Body of pancreas (tissue), 4 donors: ENCODE measurements at regions not wholly inside any gene's neighbourhood (a gene's known extent, or its start where the extent isn't known, plus 50 kb on each side); places are given as distances from the start of the nearest gene placed in this dataset.

Source experiments
- ATAC-seq: fragments of 150-250 bp; one replicate; pipeline ENCODE4 v1.9.1; 2016
- DNase-seq, 4 donors: peaks; one replicate each; pipeline ENCODE4 v3.0.0-alpha.2; 2019
- H3K27ac ChIP-seq, 4 donors: fragments of 200-600 bp; sonication (generic); 1 replicate in 3 of 4; 2 replicates in 1 of 4; pipeline versions ENCODE4 v1.5.1 to v1.6.1; 2016 to 2019; ENCODE audit warnings: mild to moderate bottlenecking in 1 of 4, mixed read lengths in 1 of 4, moderate library complexity in 1 of 4
- H3K27me3 ChIP-seq, 2 donors: fragments of 200-600 bp; sonication (generic); one replicate each; pipeline ENCODE4 v1.6.0; 2016; ENCODE audit warnings: mild to moderate bottlenecking in 1 of 2
- H3K36me3 ChIP-seq, 2 donors: fragments of 200-600 bp; sonication (generic); replicated peaks in 1 of 2; 2 replicates each; pipeline ENCODE4 v1.5.1; 2016; ENCODE audit warnings: low read depth in 2 of 2; ENCODE audit not compliant: insufficient read depth in 1 of 2
- H3K4me1 ChIP-seq: fragments of 200-600 bp; sonication (generic); one replicate; pipeline ENCODE4 v1.6.0; 2016
- H3K4me3 ChIP-seq, 2 donors: fragments of 200-600 bp; sonication (generic); 1 replicate in 1 of 2; 2 replicates in 1 of 2; pipeline ENCODE4 v1.5.1; 2016 to 2019
- H3K9me3 ChIP-seq, 3 donors: fragments of 200-600 bp; sonication (generic); 1 replicate in 2 of 3; 2 replicates in 1 of 3; pipeline ENCODE4 v1.5.1; 2016
- POLR2A ChIP-seq, 3 donors: fragments of 450-650 bp; IDR thresholded peaks; one replicate each; pipeline ENCODE4 v1.6.1; 2016; ENCODE audit warnings: antibody characterized with exemption in 3 of 3, mild to moderate bottlenecking in 2 of 3
- whole genome bisulfite sequencing, 2 donors: methylation state at CpG; one replicate each; pipeline ENCODE4 v1.1.5; 2017; 5-methylcytosine and 5-hydroxymethylcytosine counted together
- intact Hi-C: fragments of 100-400 bp; cut with DNase I; formaldehyde crosslinking; loops from one replicate; pipeline ENCODE4 v1.15.1; 2023
- TF ChIP-seq, protein P1 (sequence below), 7 experiments: fragments of 450-650 bp in 4 of 7; fragments of 200-600 bp in 3 of 7; sonication (generic) in 3 of 7; IDR thresholded peaks; one replicate each; pipeline ENCODE4 v1.5.1; 2016 to 2019; ENCODE audit warnings: antibody characterized with exemption in 7 of 7

DNA sequence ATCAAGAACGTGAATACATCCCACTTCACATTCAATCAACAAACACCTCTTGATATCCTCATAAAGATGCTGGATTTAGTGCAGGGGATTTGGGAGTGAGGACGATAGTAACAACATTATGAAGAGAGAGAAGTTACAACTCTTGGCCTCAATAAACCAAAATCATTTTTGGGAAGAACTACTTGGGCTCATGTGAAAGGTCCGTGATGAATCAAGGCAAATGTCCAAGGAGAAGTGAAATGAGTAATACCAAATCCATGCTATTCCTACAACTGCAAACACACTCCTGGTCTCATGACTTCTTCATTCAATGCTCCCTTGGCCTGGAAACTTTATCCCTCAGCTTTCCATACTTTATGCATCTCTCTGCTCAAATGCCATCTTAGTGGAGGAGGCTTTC, 162.0 kb upstream of the LMNTD1 start:
- Histone ChIP-seq H3K4me1 (no peaks in the 10 kb centered on the region), H3K4me3 (no peak overlapping the region), H3K27me3 (no peaks in the 10 kb centered on the region), H3K27ac (no peak overlapping the region), H3K9me3 (no peaks in the 10 kb centered on the region), H3K36me3 (no peaks in the 10 kb centered on the region)
- intact Hi-C loops, result no loop called here
- no peak for DNase-seq
- TF ChIP-seq, protein P1, sequence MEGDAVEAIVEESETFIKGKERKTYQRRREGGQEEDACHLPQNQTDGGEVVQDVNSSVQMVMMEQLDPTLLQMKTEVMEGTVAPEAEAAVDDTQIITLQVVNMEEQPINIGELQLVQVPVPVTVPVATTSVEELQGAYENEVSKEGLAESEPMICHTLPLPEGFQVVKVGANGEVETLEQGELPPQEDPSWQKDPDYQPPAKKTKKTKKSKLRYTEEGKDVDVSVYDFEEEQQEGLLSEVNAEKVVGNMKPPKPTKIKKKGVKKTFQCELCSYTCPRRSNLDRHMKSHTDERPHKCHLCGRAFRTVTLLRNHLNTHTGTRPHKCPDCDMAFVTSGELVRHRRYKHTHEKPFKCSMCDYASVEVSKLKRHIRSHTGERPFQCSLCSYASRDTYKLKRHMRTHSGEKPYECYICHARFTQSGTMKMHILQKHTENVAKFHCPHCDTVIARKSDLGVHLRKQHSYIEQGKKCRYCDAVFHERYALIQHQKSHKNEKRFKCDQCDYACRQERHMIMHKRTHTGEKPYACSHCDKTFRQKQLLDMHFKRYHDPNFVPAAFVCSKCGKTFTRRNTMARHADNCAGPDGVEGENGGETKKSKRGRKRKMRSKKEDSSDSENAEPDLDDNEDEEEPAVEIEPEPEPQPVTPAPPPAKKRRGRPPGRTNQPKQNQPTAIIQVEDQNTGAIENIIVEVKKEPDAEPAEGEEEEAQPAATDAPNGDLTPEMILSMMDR (IDR thresholded peaks at IDR 0.05), result no peak
- TF ChIP-seq POLR2A (IDR thresholded peaks at IDR 0.05), result no peak
- ATAC-seq, result no peak
- 69 to 75% methylated on average over 3 of the region's 3 CpGs for WGBS, 2 donors

DNA sequence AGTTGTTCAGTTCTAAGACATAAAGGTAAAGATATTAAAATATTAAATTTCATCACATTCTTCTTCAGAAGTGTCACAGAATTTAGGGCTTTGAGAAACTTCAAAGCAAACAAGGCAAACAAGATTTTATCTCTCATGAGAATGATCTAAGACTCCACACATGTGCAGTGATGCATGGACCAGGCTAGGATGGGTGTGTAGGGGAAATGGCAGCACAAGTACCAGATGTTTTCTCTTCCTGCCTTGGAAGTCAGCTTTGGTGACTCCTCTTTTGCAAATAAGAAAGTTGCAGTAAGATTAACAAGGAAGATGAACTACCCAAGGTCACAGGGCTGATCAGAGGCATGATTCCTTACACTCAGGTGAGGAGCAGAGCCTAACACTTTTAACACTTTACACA, 163.8 kb upstream of the LMNTD1 start:
- intact Hi-C loops, result no loop called here

DNA sequence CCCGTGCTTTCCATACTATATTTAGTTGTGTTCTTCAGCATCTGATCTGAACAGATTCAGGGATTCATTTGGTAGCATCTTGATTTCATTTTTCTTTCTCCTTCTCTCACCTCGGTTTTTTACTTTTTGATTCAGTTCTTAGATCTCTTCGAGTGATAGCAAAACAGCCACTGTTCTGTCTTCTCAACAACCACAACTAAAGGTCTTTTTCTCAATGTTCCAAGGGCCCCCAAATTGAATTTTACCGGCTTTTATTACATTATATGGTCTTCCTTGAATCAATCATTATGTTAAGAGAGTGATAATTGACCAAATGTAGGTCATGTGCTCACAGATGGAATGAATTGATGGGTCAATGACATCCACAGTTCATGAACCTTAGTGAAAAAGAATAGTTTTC, 164.5 kb upstream of the LMNTD1 start:
- no peaks in the 10 kb centered on the region for H3K36me3 ChIP-seq
- H3K27me3 ChIP-seq, result no peaks in the 10 kb centered on the region
- TF ChIP-seq POLR2A (IDR thresholded peaks at IDR 0.05), result no peak
- TF ChIP-seq, protein P1 (IDR thresholded peaks at IDR 0.05), result no peak
- ATAC-seq, result no peak
- no peak overlapping the region for H3K4me3 ChIP-seq
- DNase-seq, result no peak
- no peak overlapping the region for H3K27ac ChIP-seq
- H3K4me1 ChIP-seq, result no peaks in the 10 kb centered on the region
- WGBS, 2 donors, result 64 to 71% methylated on average over 4 of the region's 4 CpGs
- intact Hi-C loops, result no loop called here
- no peaks in the 10 kb centered on the region for H3K9me3 ChIP-seq

More for the DNA sequence above, 163.8 kb upstream of the LMNTD1 start:
- TF ChIP-seq POLR2A (IDR thresholded peaks at IDR 0.05), result no peak
- TF ChIP-seq, protein P1 (IDR thresholded peaks at IDR 0.05), result no peak
- Histone ChIP-seq H3K27ac (no peak overlapping the region), H3K36me3 (no peaks in the 10 kb centered on the region), H3K4me1 (no peaks in the 10 kb centered on the region), H3K9me3 (no peaks in the 10 kb centered on the region), H3K4me3 (no peak overlapping the region), H3K27me3 (no peaks in the 10 kb centered on the region)
- ATAC-seq (no peak), DNase-seq (no peak)

DNA sequence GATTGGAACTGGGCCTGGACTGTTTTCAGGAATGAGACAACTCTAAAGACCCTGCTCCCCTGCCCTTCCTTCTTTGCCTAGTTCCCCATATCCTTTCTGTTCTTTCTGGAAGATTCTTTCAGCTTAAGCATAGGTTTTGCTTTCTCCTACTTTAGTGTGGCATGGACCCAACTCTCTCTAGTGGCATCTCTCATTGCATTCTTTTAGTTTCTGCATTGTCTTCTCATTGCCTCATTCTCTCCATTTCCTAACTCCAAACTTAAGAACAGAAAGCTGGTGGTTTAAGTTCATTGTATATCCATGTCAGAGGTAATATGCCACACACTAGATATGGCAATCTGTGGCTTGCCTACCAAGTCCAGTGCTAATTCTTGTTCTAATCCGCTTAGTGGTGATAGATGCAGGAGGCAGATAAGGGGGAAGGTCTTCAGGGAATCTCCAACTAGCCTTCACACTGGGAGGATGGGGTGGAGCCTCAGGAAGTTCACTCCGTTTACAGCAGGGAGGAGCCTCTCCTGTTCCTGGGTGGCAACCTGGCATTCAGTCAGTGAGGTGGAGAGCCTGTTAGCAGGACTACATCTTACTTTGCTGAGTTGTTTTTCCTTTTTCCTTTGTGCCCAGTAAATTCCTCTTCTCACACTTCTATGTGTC, 165.1 kb upstream of the LMNTD1 start:
- intact Hi-C loops, result no loop called here
- H3K27me3 ChIP-seq, result no peaks in the 10 kb centered on the region
- no peak for ATAC-seq
- H3K4me1 ChIP-seq, result no peaks in the 10 kb centered on the region
- no peak overlapping the region for H3K4me3 ChIP-seq
- no peak overlapping the region for H3K27ac ChIP-seq
- H3K9me3 ChIP-seq, result no peaks in the 10 kb centered on the region
- DNase-seq, result no peak
- no peak for TF ChIP-seq POLR2A (IDR thresholded peaks at IDR 0.05)
- TF ChIP-seq, protein P1 (IDR thresholded peaks at IDR 0.05), result no peak
- WGBS, 2 donors, result 34 to 44% methylated on average over 2 of the region's 2 CpGs
- no peaks in the 10 kb centered on the region for H3K36me3 ChIP-seq

DNA sequence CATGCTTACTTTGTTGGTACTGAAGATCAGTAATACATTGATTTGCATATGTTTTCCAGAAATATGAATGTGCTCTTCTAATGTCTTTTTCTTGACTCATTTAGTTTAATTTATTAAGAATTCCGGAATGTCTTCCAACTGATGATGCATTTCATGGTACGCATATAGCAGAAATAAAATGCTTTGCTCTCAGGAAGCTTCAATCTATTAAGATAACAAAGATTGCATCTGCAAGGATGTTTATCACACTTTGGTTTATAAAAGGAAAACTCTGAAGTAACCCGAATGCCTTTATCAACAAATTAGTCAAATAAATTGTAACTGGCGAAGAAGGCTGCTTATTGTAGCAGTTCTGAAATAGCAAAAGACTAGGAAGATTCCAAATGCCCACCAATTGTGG, 166.4 kb upstream of the LMNTD1 start:
- ATAC-seq, result no peak
- 69 to 78% methylated on average over 4 of the region's 4 CpGs for WGBS, 2 donors
- Histone ChIP-seq H3K27me3 (no peaks in the 10 kb centered on the region), H3K27ac (no peak overlapping the region), H3K36me3 (no peaks in the 10 kb centered on the region), H3K4me1 (no peaks in the 10 kb centered on the region), H3K9me3 (no peaks in the 10 kb centered on the region), H3K4me3 (no peak overlapping the region)
- intact Hi-C loops, result no loop called here
- no peak for TF ChIP-seq POLR2A (IDR thresholded peaks at IDR 0.05)
- TF ChIP-seq, protein P1 (IDR thresholded peaks at IDR 0.05), result no peak
- DNase-seq, result no peak
